Glomerular visceral epithelial cell (primary cell): ENCODE measurements at regions not wholly inside any gene's neighbourhood (a gene's known extent, or its start where the extent isn't known, plus 50 kb on each side); places are given as distances from the start of the nearest gene placed in this dataset.

ENCODE experiments used
- DNase-seq: peaks from one replicate; pipeline ENCODE4 v3.0.0-alpha.2; 2016; ENCODE audit errors: extremely low spot score

- DNase-seq = no peak
These were observed 402.4 kb upstream of the LRRC4C start for GRCh38 chr11:41861838-41862237.

- no peak for DNase-seq
These were observed 407.1 kb upstream of the LRRC4C start for GRCh38 chr11:41866525-41866924.

GRCh38 chr11:41868606-41869005 is 409.2 kb upstream of the LRRC4C start:
- no peak for DNase-seq

- DNase-seq = no peak
These were observed 413.0 kb upstream of the LRRC4C start for GRCh38 chr11:41872426-41872825.

- DNase-seq = no peak
These were observed 413.4 kb upstream of the LRRC4C start for GRCh38 chr11:41872870-41873269.

- no peak for DNase-seq
These were observed 418.6 kb upstream of the LRRC4C start for GRCh38 chr11:41878095-41878494.

- DNase-seq = no peak
These were observed 419.8 kb upstream of the LRRC4C start for GRCh38 chr11:41879214-41879613.

- DNase-seq = no peak
These were observed 435.6 kb upstream of the LRRC4C start for GRCh38 chr11:41895081-41895480.

- DNase-seq = no peak
These were observed 438.5 kb upstream of the LRRC4C start for GRCh38 chr11:41897991-41898390.

GRCh38 chr11:41917900-41918299 is 458.4 kb upstream of the LRRC4C start:
- no peak for DNase-seq

GRCh38 chr11:41920374-41920773 is 460.9 kb upstream of the LRRC4C start:
- no peak for DNase-seq

GRCh38 chr11:41921746-41922390 is 462.4 kb upstream of the LRRC4C start:
- no peak for DNase-seq

GRCh38 chr11:41926339-41926738 is 466.9 kb upstream of the LRRC4C start:
- no peak for DNase-seq

- DNase-seq = no peak
These were observed 475.8 kb upstream of the LRRC4C start for GRCh38 chr11:41935241-41935640.

- DNase-seq = no peak
These were observed 476.3 kb upstream of the LRRC4C start for GRCh38 chr11:41935795-41936194.

- no peak for DNase-seq
These were observed 484.2 kb upstream of the LRRC4C start for GRCh38 chr11:41943656-41944055.

- no peak for DNase-seq
These were observed 487.9 kb upstream of the LRRC4C start for GRCh38 chr11:41947392-41947791.

GRCh38 chr11:41950470-41951143 is 491.2 kb upstream of the LRRC4C start:
- no peak for DNase-seq

- DNase-seq = no peak
These were observed 494.6 kb upstream of the LRRC4C start for GRCh38 chr11:41954034-41954433.

GRCh38 chr11:41955066-41955465 is 495.6 kb upstream of the LRRC4C start:
- DNase-seq = no peak

- DNase-seq = no peak
These were observed 496.4 kb upstream of the LRRC4C start for GRCh38 chr11:41955635-41956400.

- DNase-seq = no peak
These were observed 504.0 kb upstream of the LRRC4C start for GRCh38 chr11:41963406-41963805.

- no peak for DNase-seq
These were observed 511.2 kb upstream of the LRRC4C start for GRCh38 chr11:41970681-41971080.
